Lower leg skin (tissue), 4 donors: ENCODE measurements at regions not wholly inside any gene's neighbourhood (a gene's known extent, or its start where the extent isn't known, plus 50 kb on each side); places are given as distances from the start of the nearest gene placed in this dataset.

Experiments
- DNase-seq, 2 donors: peaks; one replicate each; pipeline ENCODE4 v3.0.0-alpha.2; 2019; ENCODE audit warnings: low spot score in 2 of 2
- H3K4me3 ChIP-seq: fragments of 200-600 bp; sonication (generic); 2 replicates; pipeline ENCODE4 v1.5.1; 2017; ENCODE audit warnings: mild to moderate bottlenecking, low read depth; ENCODE audit not compliant: poor library complexity, severe bottlenecking
- POLR2A ChIP-seq, 2 donors: fragments of 450-650 bp; IDR thresholded peaks; one replicate each; pipeline ENCODE4 v1.6.1; 2016 to 2017; ENCODE audit warnings: antibody characterized with exemption in 2 of 2, mild to moderate bottlenecking in 1 of 2, moderate library complexity in 1 of 2
- whole genome bisulfite sequencing, 2 donors: methylation state at CpG; one replicate each; pipeline ENCODE4 v1.1.5; 2018; 5-methylcytosine and 5-hydroxymethylcytosine counted together
- intact Hi-C: fragments of 100-400 bp; cut with DNase I; formaldehyde crosslinking; loops from one replicate; pipeline ENCODE4 v1.15.0; 2023; ENCODE audit warnings: low total_unique reads
- TF ChIP-seq, protein P1 (sequence below), 3 donors: fragments of 450-650 bp; IDR thresholded peaks; one replicate each; pipeline ENCODE4 v1.5.1; 2016; ENCODE audit warnings: antibody characterized with exemption in 3 of 3, mild to moderate bottlenecking in 3 of 3, moderate library complexity in 2 of 3

GRCh38 chr4:1576304-1576960 is 107.7 kb downstream of the FAM53A start:
- intact Hi-C loops = no loop called here
- 88 to 92% methylated on average over 32 of the region's 32 CpGs for WGBS, 2 donors
- no peak for DNase-seq
- TF ChIP-seq, protein P1, sequence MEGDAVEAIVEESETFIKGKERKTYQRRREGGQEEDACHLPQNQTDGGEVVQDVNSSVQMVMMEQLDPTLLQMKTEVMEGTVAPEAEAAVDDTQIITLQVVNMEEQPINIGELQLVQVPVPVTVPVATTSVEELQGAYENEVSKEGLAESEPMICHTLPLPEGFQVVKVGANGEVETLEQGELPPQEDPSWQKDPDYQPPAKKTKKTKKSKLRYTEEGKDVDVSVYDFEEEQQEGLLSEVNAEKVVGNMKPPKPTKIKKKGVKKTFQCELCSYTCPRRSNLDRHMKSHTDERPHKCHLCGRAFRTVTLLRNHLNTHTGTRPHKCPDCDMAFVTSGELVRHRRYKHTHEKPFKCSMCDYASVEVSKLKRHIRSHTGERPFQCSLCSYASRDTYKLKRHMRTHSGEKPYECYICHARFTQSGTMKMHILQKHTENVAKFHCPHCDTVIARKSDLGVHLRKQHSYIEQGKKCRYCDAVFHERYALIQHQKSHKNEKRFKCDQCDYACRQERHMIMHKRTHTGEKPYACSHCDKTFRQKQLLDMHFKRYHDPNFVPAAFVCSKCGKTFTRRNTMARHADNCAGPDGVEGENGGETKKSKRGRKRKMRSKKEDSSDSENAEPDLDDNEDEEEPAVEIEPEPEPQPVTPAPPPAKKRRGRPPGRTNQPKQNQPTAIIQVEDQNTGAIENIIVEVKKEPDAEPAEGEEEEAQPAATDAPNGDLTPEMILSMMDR (IDR thresholded peaks at IDR 0.05) = no peak
- no peak for TF ChIP-seq POLR2A (IDR thresholded peaks at IDR 0.05)
- no peak overlapping the region for H3K4me3 ChIP-seq

GRCh38 chr4:1575418-1576303 is 108.5 kb downstream of the FAM53A start:
- intact Hi-C loops = no loop called here
- no peak overlapping the region for H3K4me3 ChIP-seq
- TF ChIP-seq POLR2A (IDR thresholded peaks at IDR 0.05) = no peak
- TF ChIP-seq, protein P1 (IDR thresholded peaks at IDR 0.05) = no peak
- 76 to 81% methylated on average over 19 to 20 of the region's 20 CpGs for WGBS, 2 donors
- DNase-seq = no peak

- TF ChIP-seq, protein P1 (IDR thresholded peaks at IDR 0.05) = no peak
- TF ChIP-seq POLR2A (IDR thresholded peaks at IDR 0.05) = no peak
- DNase-seq = no peak
- no peak overlapping the region for H3K4me3 ChIP-seq
- 82 to 84% methylated on average over 14 to 20 of the region's 20 CpGs for WGBS, 2 donors
- intact Hi-C loops = no loop called here
Measured at GRCh38 chr4:1574601-1575417, 109.3 kb downstream of the FAM53A start.

DNA sequence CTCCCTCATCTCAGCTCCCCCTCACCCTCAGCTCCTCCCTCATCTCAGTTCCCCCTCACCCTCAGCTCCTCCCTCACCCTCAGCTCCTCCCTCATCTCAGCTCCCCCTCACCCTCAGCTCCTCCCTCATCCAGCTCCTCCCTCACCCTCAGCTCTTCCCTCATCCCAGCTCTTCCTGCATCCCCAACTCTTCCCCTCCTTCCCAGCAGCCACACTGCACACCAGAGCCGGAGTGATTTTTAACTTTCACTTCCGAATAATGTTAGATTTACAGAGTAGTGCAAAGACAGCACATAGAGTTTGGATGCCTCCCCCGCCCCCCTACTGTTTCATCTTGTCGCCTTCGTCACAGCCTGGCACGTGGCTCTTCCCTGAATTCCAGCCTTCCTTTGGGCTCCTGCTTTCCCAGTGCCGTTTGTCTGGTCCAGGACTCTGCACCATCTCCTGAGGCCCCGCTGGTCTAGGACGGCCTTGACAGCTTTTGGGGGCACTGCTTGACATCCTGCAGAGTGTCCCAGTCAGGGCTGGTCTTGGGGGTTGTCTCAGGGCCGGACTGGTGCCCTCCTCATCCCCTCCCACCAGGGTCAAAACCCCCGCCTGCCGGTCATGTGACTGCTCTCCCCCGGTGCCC is 110.2 kb downstream of the FAM53A start:
- 77 to 79% methylated on average over 13 of the region's 13 CpGs for WGBS, 2 donors
- no peak for DNase-seq
- no peak overlapping the region for H3K4me3 ChIP-seq
- intact Hi-C loops = no loop called here
- TF ChIP-seq POLR2A (IDR thresholded peaks at IDR 0.05) = no peak
- TF ChIP-seq, protein P1 (IDR thresholded peaks at IDR 0.05) = no peak

DNA sequence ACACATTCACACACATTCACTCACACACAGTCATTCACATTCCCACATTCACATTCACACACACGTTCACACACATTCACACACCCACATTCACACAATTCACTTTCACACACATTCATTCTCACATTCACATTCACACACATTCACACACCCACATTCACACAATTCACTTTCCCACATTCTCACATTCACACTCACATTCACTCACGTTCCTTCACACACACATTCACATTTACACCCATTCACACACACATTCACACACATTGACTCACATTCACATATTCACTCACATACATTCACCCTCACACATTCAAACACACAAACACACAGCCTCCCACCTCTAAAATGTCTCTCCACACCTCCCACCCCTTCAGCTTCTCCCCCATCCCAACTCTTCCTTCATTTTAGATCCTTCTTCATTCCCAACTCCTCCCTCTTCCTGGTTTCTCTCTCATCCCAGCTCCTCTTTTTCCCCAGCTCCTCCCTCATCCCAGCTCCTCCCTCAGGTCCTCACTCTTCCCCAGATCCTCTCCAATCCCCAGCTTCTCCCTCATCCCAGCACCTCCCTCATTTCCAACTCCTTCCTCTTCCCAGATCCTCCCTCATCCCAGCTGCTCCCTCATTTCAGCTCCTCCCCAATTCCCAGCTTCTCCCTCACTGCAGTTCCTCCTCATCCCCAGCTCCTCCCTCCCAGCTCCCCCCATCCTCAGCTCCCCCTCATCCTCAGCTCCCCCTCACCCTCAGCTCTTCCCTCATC is 111.0 kb downstream of the FAM53A start:
- no peak overlapping the region for H3K4me3 ChIP-seq
- intact Hi-C loops = no loop called here
- DNase-seq = no peak
- 70 to 84% methylated on average over 2 of the region's 2 CpGs for WGBS, 2 donors
- TF ChIP-seq, protein P1 (IDR thresholded peaks at IDR 0.05) = no peak
- no peak for TF ChIP-seq POLR2A (IDR thresholded peaks at IDR 0.05)
